ENCODE measurements at regions not wholly inside any gene's neighbourhood (a gene's known extent, or its start where the extent isn't known, plus 50 kb on each side); places are given as distances from the start of the nearest gene placed in this dataset.

DNA sequence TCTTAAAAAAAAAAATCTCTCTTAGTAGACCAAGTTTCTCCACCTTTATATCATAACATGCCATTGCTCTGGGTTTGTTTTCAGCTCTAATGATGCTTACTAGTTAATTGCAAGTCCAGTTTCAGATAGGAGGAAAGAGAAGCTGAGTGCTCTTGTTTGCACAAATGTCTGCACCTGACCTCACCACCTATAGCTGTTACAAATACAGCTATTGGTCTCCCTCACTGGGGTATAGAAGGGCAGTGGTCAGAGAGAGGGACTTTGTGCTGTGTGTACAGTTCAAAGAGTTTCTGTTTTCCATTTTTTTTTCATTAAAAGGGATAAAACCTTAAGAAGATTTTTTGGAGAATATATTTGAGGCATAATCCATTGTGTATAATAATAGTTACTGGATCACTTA is 52.7 kb downstream of the TAS2R16 start:
- Histone ChIP-seq H3K4me1 (ENCODE audit: insufficient read depth, low read length) (peaks cover 2% of the 10 kb centered on the region; the same call in 1 of the 2 replicates), H3K9ac (ENCODE audit: extremely low read depth, insufficient read length, low read length) (no peak overlapping the region), H4K91ac (ENCODE audit: insufficient read length, low read depth, low read length) (no peak overlapping the region), H2AK5ac (ENCODE audit: insufficient read length, low read length) (no peak overlapping the region), H2BK120ac (ENCODE audit: low read depth, low read length, poor library complexity, severe bottlenecking) (no peak overlapping the region), H3K79me2 (ENCODE audit: insufficient read depth, low read length) (no peaks in the 10 kb centered on the region), H3K56ac (ENCODE audit: insufficient read length, low read depth, low read length) (no peak overlapping the region), H3K23ac (ENCODE audit: insufficient read length, low read depth, low read length) (no peak overlapping the region), H3K79me1 (ENCODE audit: insufficient read depth, low read depth, low read length, poor library complexity, severe bottlenecking) (no peaks in the 10 kb centered on the region), H3K23me2 (ENCODE audit: insufficient read length, low read depth, low read length, poor library complexity, severe bottlenecking) (no peaks in the 10 kb centered on the region), H2BK20ac (ENCODE audit: low read depth, low read length, poor library complexity, severe bottlenecking) (no peak overlapping the region), H3K9me3 (ENCODE audit: control insufficient read depth, low read depth, low read length) (no peaks in the 10 kb centered on the region), H3K27ac (ENCODE audit: insufficient read length, low read depth, low read length) (no peak overlapping the region), H3T11ph (ENCODE audit: low read length) (no peak overlapping the region), H4K5ac (ENCODE audit: insufficient read length, low read depth, low read length) (no peak overlapping the region), H3K4ac (ENCODE audit: low read depth, low read length) (no peak overlapping the region), H2BK15ac (ENCODE audit: low read depth, low read length) (no peak overlapping the region), H3K4me2 (ENCODE audit: insufficient read depth, insufficient read length, low read length) (no peak overlapping the region), H3K18ac (ENCODE audit: insufficient read length, low read depth, low read length) (no peak overlapping the region), H2BK12ac (ENCODE audit: insufficient read length, low read depth, low read length) (no peak overlapping the region), H3K14ac (ENCODE audit: insufficient read depth, low read length) (no peak overlapping the region), H3K27me3 (ENCODE audit: insufficient read depth, low read length) (no peaks in the 10 kb centered on the region), H2AFZ (ENCODE audit: low read length) (no peak overlapping the region), H2BK5ac (ENCODE audit: insufficient read length, low read length) (no peak overlapping the region), H4K20me1 (ENCODE audit: control insufficient read depth, insufficient read depth, insufficient read length) (no peaks in the 10 kb centered on the region), H4K8ac (replicated peaks; ENCODE audit: insufficient read length, low read depth, low read length) (no peak overlapping the region)
- Mint-ChIP-seq H3K36me3 (ENCODE audit: insufficient read depth in 1 of 3, low read depth in 3 of 3) (no peaks in the 10 kb centered on the region), H3K27ac (no peak overlapping the region), H3K4me1 (peaks cover 4 to 8% of the 10 kb centered on the region in 2 experiments), H3K4me3 (no peak overlapping the region), H3K27me3 (ENCODE audit: low read depth) (no peaks in the 10 kb centered on the region), H3K9me3 (no peaks in the 10 kb centered on the region)
- TF ChIP-seq, protein P1, sequence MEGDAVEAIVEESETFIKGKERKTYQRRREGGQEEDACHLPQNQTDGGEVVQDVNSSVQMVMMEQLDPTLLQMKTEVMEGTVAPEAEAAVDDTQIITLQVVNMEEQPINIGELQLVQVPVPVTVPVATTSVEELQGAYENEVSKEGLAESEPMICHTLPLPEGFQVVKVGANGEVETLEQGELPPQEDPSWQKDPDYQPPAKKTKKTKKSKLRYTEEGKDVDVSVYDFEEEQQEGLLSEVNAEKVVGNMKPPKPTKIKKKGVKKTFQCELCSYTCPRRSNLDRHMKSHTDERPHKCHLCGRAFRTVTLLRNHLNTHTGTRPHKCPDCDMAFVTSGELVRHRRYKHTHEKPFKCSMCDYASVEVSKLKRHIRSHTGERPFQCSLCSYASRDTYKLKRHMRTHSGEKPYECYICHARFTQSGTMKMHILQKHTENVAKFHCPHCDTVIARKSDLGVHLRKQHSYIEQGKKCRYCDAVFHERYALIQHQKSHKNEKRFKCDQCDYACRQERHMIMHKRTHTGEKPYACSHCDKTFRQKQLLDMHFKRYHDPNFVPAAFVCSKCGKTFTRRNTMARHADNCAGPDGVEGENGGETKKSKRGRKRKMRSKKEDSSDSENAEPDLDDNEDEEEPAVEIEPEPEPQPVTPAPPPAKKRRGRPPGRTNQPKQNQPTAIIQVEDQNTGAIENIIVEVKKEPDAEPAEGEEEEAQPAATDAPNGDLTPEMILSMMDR (conservative IDR thresholded peaks at IDR 0.05), result no peak
- DNase-seq, result no peak
